ENCODE measurements at regions not wholly inside any gene's neighbourhood (a gene's known extent, or its start where the extent isn't known, plus 50 kb on each side); places are given as distances from the start of the nearest gene placed in this dataset.

- TF ChIP-seq L3MBTL2 (conservative IDR thresholded peaks at IDR 0.05) (no peak), SUZ12 (IDR thresholded peaks at IDR 0.05) (no peak), ARNT (IDR thresholded peaks at IDR 0.05) (no peak), CTBP1 (IDR thresholded peaks at IDR 0.05; ENCODE audit: borderline replicate concordance) (no peak), FOXM1 (IDR thresholded peaks at IDR 0.05; ENCODE audit: borderline replicate concordance) (no peak), PKNOX1 (IDR thresholded peaks at IDR 0.05) (no peak), TARDBP (IDR thresholded peaks at IDR 0.05) (no peak), NFRKB (IDR thresholded peaks at IDR 0.05) (no peak), BHLHE40 (IDR thresholded peaks at IDR 0.05; ENCODE audit: borderline replicate concordance) (no peak)
- POLR2A ChIA-PET: no interaction called here
- DNase-seq (ENCODE audit: extremely low spot score): no peak
- CTCF ChIA-PET: interaction anchor here (0.6 kb wide), 1 partner anchor 25 kb away, joined by 3 read pairs; no protein-coding TSS in a partner anchor
Observed at GRCh38 chr3:64459711-64460110, 228.1 kb downstream of the ADAMTS9 start.

- no peak for DNase-seq (ENCODE audit: extremely low spot score)
- CTCF ChIA-PET: no interaction called here
- no peak for TF ChIP-seq ARNT (IDR thresholded peaks at IDR 0.05)
- no peak for TF ChIP-seq ELF4 (IDR thresholded peaks at IDR 0.05)
- POLR2A ChIA-PET: no interaction called here
Observed at GRCh38 chr3:64457811-64458210, 230.0 kb downstream of the ADAMTS9 start.

- TF ChIP-seq PKNOX1 (IDR thresholded peaks at IDR 0.05) (no peak), BHLHE40 (IDR thresholded peaks at IDR 0.05; ENCODE audit: borderline replicate concordance) (no peak), ZNF384 (IDR thresholded peaks at IDR 0.05) (no peak), HDGF (IDR thresholded peaks at IDR 0.05; ENCODE audit: borderline replicate concordance) (no peak), FOXA1 (IDR thresholded peaks at IDR 0.05) (no peak), SP1 (IDR thresholded peaks at IDR 0.05) (no peak), NFRKB (IDR thresholded peaks at IDR 0.05) (no peak), FOXK2 (IDR thresholded peaks at IDR 0.05) (no peak), L3MBTL2 (conservative IDR thresholded peaks at IDR 0.05) (no peak), SUZ12 (IDR thresholded peaks at IDR 0.05) (no peak), LEF1 (IDR thresholded peaks at IDR 0.05; ENCODE audit: borderline replicate concordance) (no peak), TARDBP (IDR thresholded peaks at IDR 0.05) (no peak), ARNT (IDR thresholded peaks at IDR 0.05) (no peak), ELF4 (IDR thresholded peaks at IDR 0.05) (no peak), CTBP1 (IDR thresholded peaks at IDR 0.05; ENCODE audit: borderline replicate concordance) (no peak), FOXM1 (IDR thresholded peaks at IDR 0.05; ENCODE audit: borderline replicate concordance) (no peak)
- POLR2A ChIA-PET: interaction anchor here (0.8 kb wide), 1 partner anchor 13 kb away, joined by 3 read pairs; no protein-coding TSS in a partner anchor
- CTCF ChIA-PET: no interaction called here
- no peak for DNase-seq (ENCODE audit: extremely low spot score)
Observed at GRCh38 chr3:64456674-64457073, 231.1 kb downstream of the ADAMTS9 start.

- no peak for TF ChIP-seq PKNOX1 (IDR thresholded peaks at IDR 0.05)
- no peak for TF ChIP-seq CTBP1 (IDR thresholded peaks at IDR 0.05; ENCODE audit: borderline replicate concordance)
- TF ChIP-seq NFRKB (IDR thresholded peaks at IDR 0.05): no peak
- no peak for TF ChIP-seq LEF1 (IDR thresholded peaks at IDR 0.05; ENCODE audit: borderline replicate concordance)
- no peak for TF ChIP-seq TARDBP (IDR thresholded peaks at IDR 0.05)
- TF ChIP-seq ELF4 (IDR thresholded peaks at IDR 0.05): no peak
- TF ChIP-seq ZNF384 (IDR thresholded peaks at IDR 0.05): no peak
- no peak for TF ChIP-seq SUZ12 (IDR thresholded peaks at IDR 0.05)
- no peak for TF ChIP-seq FOXM1 (IDR thresholded peaks at IDR 0.05; ENCODE audit: borderline replicate concordance)
- TF ChIP-seq HDGF (IDR thresholded peaks at IDR 0.05; ENCODE audit: borderline replicate concordance): no peak
- TF ChIP-seq FOXA1 (IDR thresholded peaks at IDR 0.05): no peak
- TF ChIP-seq BHLHE40 (IDR thresholded peaks at IDR 0.05; ENCODE audit: borderline replicate concordance): no peak
- no peak for TF ChIP-seq FOXK2 (IDR thresholded peaks at IDR 0.05)
- no peak for TF ChIP-seq ARNT (IDR thresholded peaks at IDR 0.05)
- CTCF ChIA-PET: interaction anchor here (0.9 kb wide), 1 partner anchor 9 kb away, joined by 3 read pairs; no protein-coding TSS in a partner anchor
- POLR2A ChIA-PET: no interaction called here
- no peak for DNase-seq (ENCODE audit: extremely low spot score)
Observed at GRCh38 chr3:64455351-64455750, 230.1 kb upstream of the PRICKLE2 start.

- DNase-seq (ENCODE audit: extremely low spot score): no peak
- POLR2A ChIA-PET: no interaction called here
- CTCF ChIA-PET: interaction anchor here (0.9 kb wide), 1 partner anchor 10 kb away, joined by 3 read pairs; no protein-coding TSS in a partner anchor
- TF ChIP-seq LEF1 (IDR thresholded peaks at IDR 0.05; ENCODE audit: borderline replicate concordance) (no peak), FOXM1 (IDR thresholded peaks at IDR 0.05; ENCODE audit: borderline replicate concordance) (no peak), PKNOX1 (IDR thresholded peaks at IDR 0.05) (no peak), HDGF (IDR thresholded peaks at IDR 0.05; ENCODE audit: borderline replicate concordance) (no peak), SUZ12 (IDR thresholded peaks at IDR 0.05) (no peak)
Observed at GRCh38 chr3:64454768-64455167, 229.5 kb upstream of the PRICKLE2 start.

GRCh38 chr3:64454179-64454578 is 228.9 kb upstream of the PRICKLE2 start:
- ChIA-PET POLR2A (no interaction called here), CTCF (interaction anchor here (0.7 kb wide), 1 partner anchor 133 kb away, joined by 3 read pairs; no protein-coding TSS in a partner anchor)
- DNase-seq (ENCODE audit: extremely low spot score): no peak
- TF ChIP-seq ELF4 (IDR thresholded peaks at IDR 0.05) (no peak), NFRKB (IDR thresholded peaks at IDR 0.05) (no peak), ARNT (IDR thresholded peaks at IDR 0.05) (no peak), ZNF384 (IDR thresholded peaks at IDR 0.05) (no peak), LEF1 (IDR thresholded peaks at IDR 0.05; ENCODE audit: borderline replicate concordance) (no peak), FOXK2 (IDR thresholded peaks at IDR 0.05) (no peak), HDGF (IDR thresholded peaks at IDR 0.05; ENCODE audit: borderline replicate concordance) (no peak), FOXM1 (IDR thresholded peaks at IDR 0.05; ENCODE audit: borderline replicate concordance) (no peak), PKNOX1 (IDR thresholded peaks at IDR 0.05) (no peak)
